Astrocyte of the cerebellum (primary cell): ENCODE measurements at regions not wholly inside any gene's neighbourhood (a gene's known extent, or its start where the extent isn't known, plus 50 kb on each side); places are given as distances from the start of the nearest gene placed in this dataset.

Experiments
- DNase-seq: peaks from one replicate; pipeline ENCODE4 v3.0.0-alpha.2; 2011; ENCODE audit warnings: low read depth
- H3K4me3 ChIP-seq: 2 replicates; pipeline ENCODE4 v1.5.1; 2011; ENCODE audit warnings: mild to moderate bottlenecking, low read depth, low read length, moderate library complexity
- CTCF ChIP-seq: IDR thresholded peaks from 2 replicates; pipeline ENCODE4 v1.5.1; 2012; ENCODE audit warnings: low read length, low read depth, moderate library complexity, mild to moderate bottlenecking; ENCODE audit errors: missing control alignments
- in situ Hi-C: cut with HindIII; loops from 2 replicates; pipeline ENCODE4 v1.10.0; 2017; ENCODE audit warnings: low sequenced_read_pairs

GRCh38 chr20:55792049-55792448, 213.3 kb downstream of the CBLN4 start:
- no peak overlapping the region for H3K4me3 ChIP-seq
- in situ Hi-C loops = no loop called here
- TF ChIP-seq CTCF = no peak
- no peak for DNase-seq

DNA sequence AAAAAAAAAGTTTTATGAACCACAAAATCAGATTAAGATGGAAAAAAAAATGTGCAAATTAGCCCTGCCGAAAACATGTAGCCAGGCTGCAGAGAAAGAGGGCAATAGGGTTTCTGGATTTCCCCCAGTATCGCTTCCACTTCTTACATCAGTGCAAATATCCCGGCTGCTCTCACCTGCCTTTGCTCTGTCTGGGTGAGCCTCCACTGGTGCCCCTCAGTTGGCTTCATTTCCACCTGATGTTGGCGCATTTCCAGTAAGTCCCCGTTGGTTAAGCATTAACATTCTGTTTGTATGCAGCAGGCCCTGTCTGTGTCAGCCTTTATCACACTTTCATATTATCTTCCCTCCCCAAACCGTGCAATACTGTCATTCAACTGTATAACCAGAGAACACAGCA, 215.1 kb downstream of the CBLN4 start:
- in situ Hi-C loops = no loop called here
- DNase-seq = no peak
- no peak overlapping the region for H3K4me3 ChIP-seq
- no peak for TF ChIP-seq CTCF

- in situ Hi-C loops = no loop called here
- H3K4me3 ChIP-seq = no peak overlapping the region
- no peak for TF ChIP-seq CTCF
- no peak for DNase-seq
These were observed 221.3 kb downstream of the CBLN4 start for GRCh38 chr20:55784036-55784435.

DNA sequence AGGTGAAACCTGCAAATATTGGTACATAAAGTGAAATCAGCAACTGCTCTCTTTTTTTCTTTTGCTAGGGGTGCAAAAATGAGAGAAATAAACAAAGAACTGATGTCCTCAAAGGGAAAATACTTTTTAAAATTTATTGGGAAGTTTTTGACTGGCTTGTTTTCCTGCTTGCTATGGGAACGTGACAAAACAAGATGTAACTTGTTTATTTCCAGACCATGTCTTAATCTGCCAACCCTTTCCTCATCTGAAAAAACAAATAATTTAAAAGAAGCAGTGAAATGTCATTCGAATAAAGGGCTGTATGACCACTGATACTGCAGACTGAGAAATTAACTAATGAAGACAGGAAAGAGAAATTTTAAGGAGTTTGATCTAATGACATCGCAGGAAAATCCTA, 221.9 kb downstream of the CBLN4 start:
- in situ Hi-C loops = no loop called here
- no peak for DNase-seq
- no peak for TF ChIP-seq CTCF
- H3K4me3 ChIP-seq = no peak overlapping the region

GRCh38 chr20:55782912-55783253, 222.4 kb downstream of the CBLN4 start:
- DNase-seq = no peak
- H3K4me3 ChIP-seq = no peak overlapping the region
- TF ChIP-seq CTCF = no peak
- in situ Hi-C loops = no loop called here

GRCh38 chr20:55782224-55782911, 223.0 kb downstream of the CBLN4 start:
- H3K4me3 ChIP-seq = no peak overlapping the region
- in situ Hi-C loops = no loop called here
- TF ChIP-seq CTCF = no peak
- DNase-seq = no peak
